GM18507 (cell line): ENCODE measurements at regions not wholly inside any gene's neighbourhood (a gene's known extent, or its start where the extent isn't known, plus 50 kb on each side); places are given as distances from the start of the nearest gene placed in this dataset.
"Not testable (repeated sequence)": the region's sequence is repeated elsewhere in the genome, so short reads cannot be mapped to it uniquely, and the experiment has no call there.

Experiments
- DNase-seq: peaks from one replicate; pipeline ENCODE4 v3.0.0; 2011; ENCODE audit warnings: low read depth; ENCODE audit not compliant: insufficient read length; ENCODE audit errors: extremely low spot score
- FAIRE-seq: peaks from 2 replicates; lab custom pipeline; 2011; peaks lifted over from hg19 to GRCh38; lab: Jason Lieb, UNC

DNA sequence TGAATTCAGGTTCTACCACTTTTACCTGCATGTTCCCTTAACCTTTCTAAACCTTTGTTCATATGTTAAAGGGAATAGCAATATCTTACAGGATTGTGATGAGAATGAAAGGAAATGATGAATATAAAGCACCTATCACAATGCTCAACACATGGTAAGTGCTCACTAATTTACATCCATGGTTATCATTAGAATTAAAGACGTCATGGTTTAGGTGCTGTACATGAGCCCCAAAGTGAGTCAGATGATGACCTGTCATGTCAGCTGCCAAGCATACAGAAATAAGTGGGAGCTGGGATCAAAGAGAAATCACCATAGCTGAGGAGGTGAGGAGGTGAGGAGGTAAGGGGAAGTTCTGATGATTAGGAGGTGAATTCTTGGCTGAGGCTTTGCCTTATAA, 135.9 kb upstream of the ATP2B1 start:
- DNase-seq = no peak
- FAIRE-seq = peak; percentile 24

DNA sequence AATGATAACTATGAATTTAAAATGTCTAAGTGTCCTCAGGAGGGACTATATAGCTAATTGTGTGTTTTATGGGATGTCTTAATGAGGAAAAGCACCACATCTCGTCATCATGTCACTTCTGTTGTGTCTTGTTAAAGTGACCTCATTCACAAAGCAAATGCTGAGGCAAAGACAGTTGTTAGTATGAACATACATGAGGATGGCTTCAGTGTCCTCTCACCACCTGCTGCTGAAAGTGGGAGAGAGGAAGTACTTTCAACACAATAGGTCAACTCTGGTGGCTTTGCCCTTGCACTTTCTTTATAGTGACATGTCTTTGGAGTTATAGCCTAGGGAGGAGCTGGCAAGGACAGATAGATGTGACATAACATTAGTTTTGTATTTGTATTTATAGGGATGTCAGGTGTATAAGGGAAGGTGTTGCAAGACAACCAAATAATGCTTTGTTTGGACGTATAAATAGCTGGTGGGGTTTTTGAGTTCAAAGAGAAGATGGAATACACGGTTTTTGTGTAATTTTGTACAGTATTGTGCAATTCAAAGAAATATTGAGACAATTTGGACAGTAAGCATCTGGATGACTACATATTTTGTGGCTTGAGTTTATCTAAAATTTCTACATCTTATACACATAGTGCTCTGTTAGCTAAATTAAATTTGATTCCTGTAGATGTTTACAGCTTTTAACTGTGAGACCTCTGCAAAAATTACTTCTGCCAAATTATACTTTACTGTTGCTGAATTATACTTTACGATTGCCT, 131.7 kb upstream of the ATP2B1 start:
- FAIRE-seq (peak; percentile 67), DNase-seq (no peak)

DNA sequence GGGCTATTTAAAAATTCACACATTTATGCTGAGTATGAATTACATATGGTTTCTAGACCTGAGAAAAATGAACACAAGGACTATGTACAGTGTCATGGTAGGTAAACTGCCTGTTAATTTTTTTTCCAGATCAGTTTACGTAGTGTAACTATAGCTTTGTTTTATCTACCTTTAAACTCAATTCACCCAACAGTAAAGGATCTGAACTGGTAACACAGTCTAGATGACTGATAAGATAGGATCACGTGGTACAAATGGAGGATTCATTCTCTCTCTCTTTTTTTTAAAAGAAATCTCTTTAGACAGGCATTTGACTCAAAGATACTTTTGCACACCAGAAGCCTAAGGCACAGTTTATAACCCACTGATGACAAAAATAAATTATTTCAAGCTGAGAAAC, 130.8 kb upstream of the ATP2B1 start:
- FAIRE-seq = no peak
- no peak for DNase-seq

DNA sequence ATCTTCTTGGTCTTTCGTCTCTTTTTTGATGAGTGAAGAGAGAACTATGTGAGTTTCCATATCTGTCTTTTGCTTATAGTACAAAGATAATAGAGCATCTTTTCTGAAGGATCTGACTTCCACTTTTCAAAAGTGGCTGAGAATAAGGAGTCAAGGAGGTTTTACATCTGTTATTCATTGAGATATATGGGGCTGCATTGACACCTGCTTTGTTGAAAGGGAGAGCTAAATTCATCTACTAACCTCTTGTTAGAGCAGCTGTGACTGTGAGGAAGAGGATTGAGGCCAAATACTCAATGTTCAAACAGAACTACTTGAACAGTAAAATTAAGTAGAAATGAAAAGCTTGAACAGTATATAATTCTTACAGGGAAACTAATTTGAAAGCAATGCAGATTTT, 130.2 kb upstream of the ATP2B1 start:
- DNase-seq (no peak), FAIRE-seq (peak; percentile 18)

DNA sequence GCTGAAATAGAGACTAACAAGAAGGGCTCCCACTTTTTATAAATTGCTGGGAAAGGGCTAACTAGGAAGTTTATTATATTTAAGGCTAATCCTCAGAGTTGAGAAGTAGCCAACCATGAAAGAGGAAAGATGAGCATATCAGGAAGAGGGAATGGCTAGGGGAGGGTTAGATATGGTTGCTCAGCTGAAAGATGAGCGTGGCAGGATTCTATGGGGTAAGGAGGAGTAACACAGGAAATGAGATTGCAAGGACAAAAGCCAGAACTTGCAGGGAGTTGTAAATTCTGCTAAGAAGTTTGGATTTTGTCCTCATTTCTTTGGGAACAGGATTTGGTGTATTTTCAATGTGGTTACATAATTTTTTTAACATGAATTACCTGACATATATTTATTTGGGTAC, 127.4 kb upstream of the ATP2B1 start:
- DNase-seq (no peak), FAIRE-seq (no peak)

DNA sequence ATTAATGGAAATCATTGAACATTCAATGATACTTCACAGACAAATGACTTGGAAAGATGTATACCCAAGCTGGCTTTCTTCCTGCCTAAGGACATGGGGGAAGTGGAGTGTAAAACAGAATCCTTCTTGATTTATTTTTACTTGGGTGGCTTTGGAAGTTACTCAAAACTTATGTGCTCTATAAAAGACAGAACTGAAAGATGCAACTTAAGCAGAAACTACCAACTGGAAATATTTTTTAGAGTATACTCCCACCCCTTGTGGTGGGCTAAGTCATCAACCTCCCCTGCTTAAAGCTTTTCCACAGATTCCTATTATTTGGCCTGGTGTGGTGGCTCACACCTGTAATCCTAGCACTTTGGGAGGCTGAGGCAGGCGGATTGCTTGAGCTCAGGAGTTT, 126.0 kb upstream of the ATP2B1 start:
- DNase-seq (no peak), FAIRE-seq (no peak)

DNA sequence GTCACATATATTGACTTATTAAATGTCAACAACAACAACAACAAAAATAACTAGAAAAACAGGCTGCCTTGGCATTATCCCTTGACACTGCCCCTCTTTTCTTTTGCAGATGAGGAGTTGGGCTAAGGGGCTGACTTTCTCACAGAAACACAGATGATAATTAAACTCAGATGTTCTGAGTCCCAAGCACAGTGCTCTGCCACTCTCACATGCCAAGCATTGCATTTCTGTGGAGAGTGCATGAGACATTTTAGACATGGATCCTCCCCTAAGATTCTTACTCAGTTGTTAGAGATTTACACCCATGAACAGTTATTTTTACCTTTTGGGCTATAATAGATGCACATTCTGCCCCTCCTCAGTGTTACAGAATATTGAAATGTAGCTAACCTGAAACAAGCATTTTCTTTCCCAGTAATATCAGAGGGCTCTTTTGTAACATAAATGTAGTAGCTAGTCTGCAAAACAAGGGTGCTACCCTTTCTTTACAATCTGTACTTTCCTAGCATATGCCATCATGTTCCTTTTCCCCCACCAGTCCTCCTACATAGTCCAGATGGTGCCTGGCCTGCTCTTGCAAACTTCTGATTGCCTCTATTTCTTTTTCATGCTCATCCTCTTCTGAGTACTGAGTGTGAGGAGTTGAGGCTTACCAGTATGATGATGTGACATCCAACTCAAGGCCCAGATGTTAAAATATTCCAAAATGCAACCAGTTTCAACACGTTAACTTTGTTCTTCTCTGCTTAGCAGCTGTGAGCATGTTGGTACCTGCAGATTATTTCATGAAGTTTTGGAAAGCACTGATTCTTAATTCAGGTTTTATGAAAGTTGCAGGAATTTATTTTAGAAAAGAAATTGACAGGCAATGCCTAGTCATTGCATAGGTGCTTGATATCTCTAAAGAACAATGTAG, 125.0 kb upstream of the ATP2B1 start:
- FAIRE-seq = no peak
- DNase-seq = no peak

DNA sequence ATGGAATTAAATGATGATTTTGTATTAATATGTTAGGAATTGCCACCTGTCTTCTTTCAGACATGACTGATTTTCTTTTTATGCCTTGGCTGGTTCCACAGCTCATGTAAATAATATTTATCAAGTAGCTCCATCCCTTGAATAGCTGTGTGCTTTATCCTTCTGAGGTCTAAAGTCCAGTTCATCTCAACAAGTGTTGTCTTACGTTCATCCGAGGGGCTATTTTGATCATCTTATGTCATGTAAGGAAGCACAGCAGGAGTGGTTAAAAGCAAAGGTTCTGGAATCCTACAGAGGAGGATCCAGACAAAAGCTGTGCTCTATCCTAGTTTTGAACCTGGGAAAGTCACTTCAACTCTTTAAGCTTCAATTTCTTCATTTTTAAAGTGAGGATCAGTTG, 123.7 kb upstream of the ATP2B1 start:
- DNase-seq (no peak), FAIRE-seq (no peak)

DNA sequence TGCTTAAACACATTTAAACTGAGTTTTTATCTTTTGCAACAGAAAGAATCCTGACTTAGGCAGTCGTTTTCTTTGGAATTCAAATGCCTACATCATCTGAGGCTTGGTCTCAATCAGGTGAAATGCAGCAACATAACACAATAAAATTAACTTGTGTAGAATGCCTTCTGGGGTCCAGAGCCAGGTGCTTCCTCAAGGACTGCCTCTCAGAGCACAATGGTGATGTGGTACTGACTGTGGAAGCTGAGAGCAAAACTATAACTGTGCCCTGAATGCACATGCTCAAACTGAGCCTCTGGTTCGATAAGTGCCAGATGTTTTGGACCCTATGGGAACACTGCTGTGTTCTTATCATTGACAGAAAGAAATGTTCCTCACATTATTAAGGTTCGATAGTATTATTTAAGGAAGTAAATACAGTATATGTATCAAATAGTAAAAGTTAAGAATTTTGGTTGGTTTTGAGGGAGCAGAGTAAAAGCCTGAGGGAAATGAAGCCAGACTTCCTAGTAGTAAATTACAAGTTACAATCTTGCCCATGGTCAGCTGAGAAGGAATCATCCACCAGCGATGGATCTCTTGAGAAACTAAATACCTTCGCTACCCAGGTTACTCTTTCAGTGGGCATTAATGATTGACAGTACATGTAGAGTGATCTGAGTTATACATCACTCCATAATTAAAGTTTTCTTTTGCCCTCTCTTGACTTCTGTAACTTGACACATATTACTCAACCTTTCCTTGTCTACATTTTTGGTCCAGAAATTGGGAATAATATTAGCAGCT, 122.9 kb upstream of the ATP2B1 start:
- DNase-seq (no peak), FAIRE-seq (no peak)

DNA sequence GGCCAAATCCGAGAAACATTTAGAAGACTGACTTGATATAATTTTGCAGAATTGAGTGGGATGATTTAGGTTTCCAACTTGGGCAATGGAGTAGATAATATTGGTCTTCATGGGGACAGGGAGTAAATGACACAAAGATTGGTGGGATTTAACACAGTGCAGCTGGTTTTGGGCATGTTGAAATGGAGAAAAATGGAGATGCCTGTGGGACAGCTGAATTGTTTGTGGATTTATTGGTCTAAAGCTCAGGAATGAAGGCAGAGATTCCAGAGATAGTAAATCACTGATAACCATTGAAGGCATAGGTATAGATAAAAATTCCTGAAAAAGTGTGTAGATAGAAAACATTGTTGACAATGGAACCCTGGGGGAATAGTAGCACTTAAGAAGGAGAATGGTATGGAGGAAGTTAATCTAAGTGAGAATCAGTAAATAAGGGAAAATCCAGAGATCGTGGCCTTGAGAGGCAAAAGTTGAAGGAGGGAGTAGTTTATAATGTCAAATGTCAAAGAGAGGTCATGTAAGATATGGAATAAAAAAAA, 120.9 kb upstream of the ATP2B1 start:
- DNase-seq (no peak), FAIRE-seq (no peak)

DNA sequence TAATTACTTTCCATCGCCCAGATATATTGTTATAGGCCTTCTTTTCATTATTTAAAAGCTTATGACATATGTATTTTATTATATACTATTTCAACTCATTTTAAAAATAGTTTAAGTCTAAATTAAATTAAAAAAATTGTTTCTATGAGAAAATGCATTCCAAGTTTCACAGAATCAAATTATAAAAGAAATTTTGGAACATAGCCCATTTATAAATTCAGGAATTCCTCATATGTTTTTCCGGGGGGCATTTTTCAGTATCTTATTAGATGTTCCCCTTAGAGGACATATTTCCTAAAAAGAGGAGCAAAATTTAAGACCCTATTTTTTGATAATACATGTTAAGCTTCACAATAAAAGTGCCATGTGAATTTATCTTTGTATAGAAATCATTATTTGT, 119.9 kb upstream of the ATP2B1 start:
- FAIRE-seq = no peak
- no peak for DNase-seq

DNA sequence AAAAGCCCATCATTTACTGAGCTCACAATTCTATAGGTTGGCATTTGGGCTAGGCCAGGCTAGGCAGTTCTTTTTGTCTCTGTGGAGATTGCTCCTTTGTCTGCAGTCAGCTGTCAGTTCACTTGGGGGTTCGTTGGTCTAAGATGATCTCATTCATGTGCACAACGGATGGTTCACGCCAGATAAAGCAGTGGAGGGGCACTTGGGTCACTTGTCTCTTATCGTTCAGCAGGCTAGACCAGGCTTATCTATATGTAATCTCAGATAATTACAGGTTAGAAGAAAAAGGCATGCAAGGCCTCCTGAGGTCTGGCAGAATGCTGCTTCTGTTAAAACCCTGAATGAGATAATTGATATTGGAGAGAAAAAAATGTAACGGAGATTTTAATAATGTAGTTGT, 119.0 kb upstream of the ATP2B1 start:
- no peak for FAIRE-seq
- DNase-seq = no peak

DNA sequence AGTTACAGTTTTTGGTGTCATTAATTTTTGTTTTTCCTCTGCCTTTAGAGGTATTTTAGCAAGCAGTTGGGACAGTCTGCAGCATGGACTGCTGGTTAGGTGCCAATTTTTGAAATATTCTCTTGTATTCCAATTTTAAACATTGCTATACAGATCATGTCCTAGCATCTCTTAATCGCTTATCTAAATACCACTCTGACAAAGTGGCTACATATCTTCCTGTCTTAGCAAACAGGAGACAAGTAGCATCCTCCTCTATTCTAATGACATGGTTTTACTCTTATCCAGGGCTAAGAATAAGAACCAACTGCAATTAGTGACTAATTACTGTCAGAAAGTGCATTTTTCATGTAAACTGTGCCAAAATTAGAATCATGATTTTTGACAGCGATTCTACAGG, 117.8 kb upstream of the ATP2B1 start:
- no peak for DNase-seq
- FAIRE-seq = no peak

DNA sequence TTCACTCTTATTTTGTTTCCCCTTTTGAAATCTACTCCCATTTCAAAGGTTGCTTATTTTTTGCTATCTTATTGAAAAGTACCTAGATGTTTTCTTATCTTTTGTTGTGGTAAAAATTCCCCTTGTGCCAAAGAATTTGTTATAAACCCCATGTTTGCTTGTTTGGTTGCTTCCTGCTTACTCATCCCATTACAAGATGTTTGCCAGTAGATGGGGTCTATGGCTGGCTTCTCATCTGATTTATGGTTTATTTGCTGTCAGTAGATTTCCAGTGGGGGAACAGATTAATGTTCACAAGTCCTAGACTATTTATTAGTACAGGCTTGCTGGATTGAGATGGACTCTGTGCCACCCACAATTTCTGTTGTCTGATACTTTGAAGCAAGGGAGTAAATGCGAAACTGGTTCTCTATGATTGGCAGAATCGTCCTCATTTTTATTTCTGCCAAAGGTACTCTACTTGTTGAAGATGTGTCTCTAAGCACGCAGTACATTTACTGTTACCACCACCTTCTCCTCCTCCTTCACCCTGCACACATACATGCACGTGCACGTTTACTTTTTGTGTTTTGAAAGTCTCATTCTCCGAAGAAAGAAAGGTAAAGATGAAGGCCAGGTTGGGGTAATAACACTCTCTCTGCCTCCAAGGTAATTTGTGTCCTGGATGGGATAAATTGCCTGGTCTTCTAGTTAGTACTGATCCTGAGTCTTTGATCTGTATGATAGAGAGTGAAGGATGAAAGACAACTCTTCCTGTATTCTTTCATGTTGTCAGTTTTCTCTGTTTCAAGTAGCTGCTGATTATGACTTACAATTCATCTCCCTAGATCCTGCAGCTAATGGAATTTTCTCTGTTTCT, 117.2 kb upstream of the ATP2B1 start:
- FAIRE-seq = peak; percentile 63

DNA sequence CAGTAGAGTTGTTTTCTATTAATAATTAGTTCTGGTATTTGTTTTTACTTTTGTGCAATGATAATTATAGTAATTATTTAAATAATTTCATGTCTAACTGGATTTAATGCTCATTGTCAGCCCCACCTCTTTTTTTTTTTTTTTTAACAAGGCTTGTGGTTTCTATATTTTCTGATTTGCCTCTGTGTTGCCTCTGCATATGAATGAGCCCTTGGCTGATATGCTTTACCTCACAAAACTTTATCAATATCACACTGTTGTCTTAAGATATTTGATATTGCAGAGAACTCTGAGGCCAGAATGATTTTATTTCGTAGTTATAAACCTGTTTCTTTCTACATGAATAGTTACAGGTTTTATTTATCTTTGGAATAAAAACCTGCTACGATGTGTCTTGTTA, 116.2 kb upstream of the ATP2B1 start:
- FAIRE-seq (peak; percentile 18), DNase-seq (no peak)

More for the DNA sequence above, 117.2 kb upstream of the ATP2B1 start:
- DNase-seq = no peak

DNA sequence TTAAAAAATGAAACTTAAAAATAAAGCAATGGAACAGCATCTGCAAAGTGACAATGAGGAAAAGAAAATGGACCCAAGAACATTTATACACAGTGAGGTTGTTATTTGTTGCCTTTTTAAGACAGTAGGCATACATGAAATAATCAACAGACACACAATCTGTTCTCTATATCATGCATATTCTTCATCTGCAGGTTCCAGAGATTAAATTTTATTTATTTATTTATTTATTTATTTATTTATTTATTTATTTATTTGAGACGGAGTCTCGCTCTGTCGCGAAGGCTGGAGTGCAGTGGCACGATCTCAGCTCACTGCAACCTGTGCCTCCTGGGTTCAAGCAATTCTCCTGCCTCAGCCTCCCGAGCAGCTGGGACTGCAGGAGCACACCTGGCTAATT, 114.4 kb upstream of the ATP2B1 start:
- not testable (repeated sequence) for DNase-seq, FAIRE-seq

DNA sequence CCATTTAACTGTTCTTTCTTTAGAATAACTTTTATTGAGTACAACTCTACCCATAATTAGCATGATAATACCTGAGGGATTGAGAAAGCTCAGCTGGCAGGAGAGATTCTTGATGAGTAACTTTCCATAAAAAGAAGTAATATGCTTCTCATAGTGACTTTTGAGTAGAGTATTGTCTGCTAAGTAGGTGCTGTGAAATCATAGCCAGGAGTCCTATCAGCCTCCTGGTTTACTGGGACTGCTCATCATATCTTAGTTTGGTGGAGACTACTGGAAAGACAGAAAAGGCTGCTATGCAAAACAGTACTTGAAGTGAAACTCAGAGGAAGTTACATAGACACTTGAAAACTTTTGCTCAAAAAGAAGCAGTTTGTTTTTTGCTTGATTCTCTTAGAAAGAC, 113.3 kb upstream of the ATP2B1 start:
- peak; percentile 39 for FAIRE-seq
- no peak for DNase-seq

DNA sequence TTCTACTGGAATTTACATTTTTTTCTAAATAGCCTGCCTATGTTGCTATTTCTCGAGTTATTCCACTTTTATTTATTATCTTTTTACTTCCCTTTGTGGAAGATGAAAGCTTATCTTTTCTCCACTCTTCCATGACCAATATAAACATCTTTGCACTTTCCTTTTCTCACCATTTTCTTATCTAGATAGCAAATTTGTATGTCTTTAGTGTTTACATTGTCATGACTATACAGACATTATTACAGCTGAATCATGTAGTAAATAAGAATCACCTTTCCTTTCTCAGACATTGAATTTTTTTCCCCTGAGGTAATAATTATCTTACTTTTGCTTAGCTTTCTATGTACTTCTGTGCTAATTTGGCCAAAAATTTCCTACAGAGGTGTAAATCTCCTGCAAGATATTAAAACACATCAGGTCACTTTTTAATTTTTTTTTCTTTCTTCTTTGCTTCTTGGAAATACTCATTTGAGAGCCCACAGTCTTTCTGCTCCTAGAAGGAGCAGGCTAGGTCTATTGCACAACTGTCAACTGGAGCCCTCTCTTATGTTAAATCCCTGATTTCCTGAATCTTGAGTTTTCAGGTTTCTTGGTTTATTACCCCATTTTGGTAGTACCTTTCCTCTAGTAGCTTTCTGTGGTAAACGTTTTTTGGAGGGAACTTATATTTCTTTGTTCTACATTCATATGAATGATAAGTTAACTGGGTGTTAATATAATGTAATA, 109.0 kb upstream of the ATP2B1 start:
- no peak for FAIRE-seq
- no peak for DNase-seq
